Fibroblast of villous mesenchyme (primary cell): ENCODE measurements at regions not wholly inside any gene's neighbourhood (a gene's known extent, or its start where the extent isn't known, plus 50 kb on each side); places are given as distances from the start of the nearest gene placed in this dataset.

ENCODE experiments used
- DNase-seq: peaks from one replicate; pipeline ENCODE4 v3.0.0-alpha.2; 2010; ENCODE audit warnings: low read depth
- H3K4me3 ChIP-seq: 2 replicates; pipeline ENCODE4 v1.5.1; 2011; ENCODE audit warnings: low read depth, mild to moderate bottlenecking, low read length
- CTCF ChIP-seq: IDR thresholded peaks from 2 replicates; pipeline ENCODE4 v1.5.1; 2012; ENCODE audit warnings: low read depth, mild to moderate bottlenecking, low read length; ENCODE audit not compliant: insufficient read depth

- TF ChIP-seq CTCF, result no peak
- H3K4me3 ChIP-seq, result no peak overlapping the region
- DNase-seq, result no peak
Observed at GRCh38 chr1:63099188-63099587, 223.2 kb upstream of the FOXD3 start.

- no peak overlapping the region for H3K4me3 ChIP-seq
- DNase-seq, result no peak
- TF ChIP-seq CTCF, result no peak
Observed at GRCh38 chr1:63101336-63101735, 221.0 kb upstream of the FOXD3 start.

- DNase-seq, result no peak
- H3K4me3 ChIP-seq, result no peak overlapping the region
- TF ChIP-seq CTCF, result no peak
Observed at GRCh38 chr1:63103682-63104081, 218.7 kb upstream of the FOXD3 start.

- TF ChIP-seq CTCF, result no peak
- DNase-seq, result no peak
- H3K4me3 ChIP-seq, result no peak overlapping the region
Observed at GRCh38 chr1:63107066-63107465, 215.3 kb upstream of the FOXD3 start.

GRCh38 chr1:63108206-63108605 is 214.2 kb upstream of the FOXD3 start:
- no peak overlapping the region for H3K4me3 ChIP-seq
- TF ChIP-seq CTCF, result no peak
- no peak for DNase-seq

- no peak for TF ChIP-seq CTCF
- peak; percentile 56 for DNase-seq
- no peak overlapping the region for H3K4me3 ChIP-seq
Observed at GRCh38 chr1:63112155-63112900, 210.0 kb upstream of the FOXD3 start.

GRCh38 chr1:63115527-63115926 is 206.8 kb upstream of the FOXD3 start:
- TF ChIP-seq CTCF, result no peak
- H3K4me3 ChIP-seq, result no peak overlapping the region

More at GRCh38 chr1:63115527-63115926, 206.8 kb upstream of the FOXD3 start:
- no peak for DNase-seq
